ENCODE measurements at regions not wholly inside any gene's neighbourhood (a gene's known extent, or its start where the extent isn't known, plus 50 kb on each side); places are given as distances from the start of the nearest gene placed in this dataset.

GRCh38 chr12:88306471-88307069 is 164.5 kb downstream of the TMTC3 start:
- TF ChIP-seq CTCF (IDR thresholded peaks at IDR 0.05) (no peak), POLR2A (IDR thresholded peaks at IDR 0.05) (no peak)

Measured in lower leg skin (tissue), 3 donors.